H1 (cell line): ENCODE measurements at regions not wholly inside any gene's neighbourhood (a gene's known extent, or its start where the extent isn't known, plus 50 kb on each side); places are given as distances from the start of the nearest gene placed in this dataset.

ENCODE experiments used
- CTCF ChIA-PET: fragments of 300-600 bp; sonication (Branson Sonifier 250); formaldehyde crosslinking; loops from one replicate; lab custom pipeline; 2021; ENCODE audit not compliant: partially characterized antibody; lab: Charles Lee
- POLR2A ChIA-PET: fragments of 300-600 bp; sonication (Branson Sonifier 250); formaldehyde crosslinking; loops from one replicate; lab custom pipeline; 2021; ENCODE audit warnings: inconsistent platforms; ENCODE audit not compliant: partially characterized antibody; lab: Charles Lee
- DNase-seq, 2 experiments: peaks; one replicate each; pipeline versions ENCODE4 v3.0.0 to v3.0.0-alpha.2; 2010 to 2022; ENCODE audit warnings: low spot score in 2 of 2, low read depth in 1 of 2, mixed read lengths in 1 of 2
- FAIRE-seq: peaks from 2 replicates; lab custom pipeline; 2011; peaks lifted over from hg19 to GRCh38; lab: Jason Lieb, UNC
- H2AFZ ChIP-seq: 2 replicates; pipeline ENCODE4 v1.8.1; 2012; ENCODE audit warnings: low read length, inconsistent platforms
- H2AK5ac ChIP-seq: 2 replicates; pipeline ENCODE4 v1.6.1; 2013; ENCODE audit warnings: low read depth, low read length
- H2BK120ac ChIP-seq: replicated peaks from 2 replicates; pipeline ENCODE3; 2013; ENCODE audit warnings: low read depth, low read length, inconsistent platforms
- H2BK12ac ChIP-seq: 2 replicates; pipeline ENCODE4 v1.6.1; 2013; ENCODE audit warnings: low read depth, low read length
- H2BK15ac ChIP-seq: 2 replicates; pipeline ENCODE4 v1.6.1; 2013; ENCODE audit warnings: low read length
- H2BK20ac ChIP-seq: 2 replicates; pipeline ENCODE4 v1.6.1; 2013; ENCODE audit warnings: low read length
- H2BK5ac ChIP-seq: 2 replicates; pipeline ENCODE4 v1.6.1; 2013; ENCODE audit warnings: low read depth, low read length
- H3K14ac ChIP-seq: 2 replicates; pipeline ENCODE4 v1.6.1; 2013; ENCODE audit warnings: inconsistent platforms; ENCODE audit not compliant: insufficient read length
- H3K18ac ChIP-seq: 2 replicates; pipeline ENCODE4 v1.6.1; 2013; ENCODE audit warnings: low read length; ENCODE audit errors: extremely low read depth
- H3K23ac ChIP-seq: 2 replicates; pipeline ENCODE4 v1.6.1; 2013; ENCODE audit warnings: inconsistent platforms; ENCODE audit not compliant: insufficient read length
- H3K23me2 ChIP-seq: 2 replicates; pipeline ENCODE4 v1.6.1; 2013; ENCODE audit warnings: low read depth, low read length
- H3K27ac ChIP-seq: 2 replicates; pipeline ENCODE4 v1.6.1; 2011; ENCODE audit warnings: low read depth, low read length, inconsistent platforms
- H3K27me3 ChIP-seq, 4 experiments: replicated peaks in 1 of 4; 1 replicate in 1 of 4; 2 replicates in 3 of 4; pipeline versions ENCODE4 v1.6.1 to v1.8.1; 2011 to 2013; ENCODE audit warnings: low read length in 3 of 4, mild to moderate bottlenecking in 3 of 4, inconsistent platforms in 2 of 4, mixed read lengths in 2 of 4, moderate library complexity in 1 of 4; ENCODE audit not compliant: control insufficient read depth in 3 of 4, insufficient read depth in 3 of 4; ENCODE audit errors: extremely low read depth in 1 of 4
- H3K36me3 ChIP-seq, 4 experiments: 2 replicates each; pipeline versions ENCODE4 v1.6.1 to v1.8.1; 2011 to 2013; ENCODE audit warnings: mild to moderate bottlenecking in 4 of 4, low read length in 3 of 4, moderate library complexity in 2 of 4, control low read depth in 1 of 4, inconsistent platforms in 1 of 4; ENCODE audit not compliant: insufficient read depth in 4 of 4, control insufficient read depth in 2 of 4
- H3K4ac ChIP-seq: replicated peaks from 2 replicates; pipeline ENCODE3; 2013; ENCODE audit warnings: low read length, low read depth, mixed read lengths, inconsistent platforms; ENCODE audit not compliant: insufficient read length
- H3K4me1 ChIP-seq, 4 experiments: replicated peaks in 1 of 4; 1 replicate in 1 of 4; 2 replicates in 3 of 4; pipeline versions ENCODE4 v1.6.1 to v1.8.1; 2011 to 2013; ENCODE audit warnings: low read length in 3 of 4, inconsistent platforms in 2 of 4, mixed read lengths in 1 of 4; ENCODE audit not compliant: insufficient read depth in 4 of 4, control insufficient read depth in 3 of 4
- H3K4me2 ChIP-seq, 2 experiments: 2 replicates each; pipeline versions ENCODE4 v1.6.1 to v1.8.1; 2011 to 2013; ENCODE audit warnings: low read depth in 2 of 2, low read length in 2 of 2, control low read depth in 1 of 2, inconsistent platforms in 1 of 2, mild to moderate bottlenecking in 1 of 2; ENCODE audit not compliant: insufficient read depth in 1 of 2
- H3K4me3 ChIP-seq, 4 experiments: fragments of 200-600, 300-600 bp in 1 of 4; sonication (generic), shearing (Covaris generic), sonication (Bioruptor Twin) in 1 of 4; 2 replicates each; pipeline versions ENCODE4 v1.5.1 to v1.8.1; 2011 to 2016; ENCODE audit warnings: low read length in 4 of 4, low read depth in 3 of 4, control low read depth in 2 of 4, inconsistent platforms in 2 of 4, mild to moderate bottlenecking in 2 of 4, mixed read lengths in 1 of 4, moderate library complexity in 1 of 4; ENCODE audit not compliant: insufficient read depth in 2 of 4; ENCODE audit errors: extremely low read depth in 1 of 4
- H3K56ac ChIP-seq: replicated peaks from 2 replicates; pipeline ENCODE3; 2013; ENCODE audit warnings: low read depth, mild to moderate bottlenecking, mixed read lengths, low read length, inconsistent platforms; ENCODE audit not compliant: insufficient read length
- H3K79me1 ChIP-seq: 2 replicates; pipeline ENCODE4 v1.6.1; 2013; ENCODE audit warnings: low read depth, low read length, control low read depth
- H3K79me2 ChIP-seq, 2 experiments: 2 replicates each; pipeline versions ENCODE4 v1.6.1 to v1.8.1; 2012 to 2013; ENCODE audit warnings: low read length in 2 of 2, mild to moderate bottlenecking in 2 of 2, inconsistent platforms in 1 of 2; ENCODE audit not compliant: insufficient read depth in 2 of 2, control insufficient read depth in 1 of 2
- H3K9ac ChIP-seq, 4 experiments: replicated peaks in 1 of 4; 1 replicate in 1 of 4; 2 replicates in 3 of 4; pipeline versions ENCODE4 v1.6.1 to v1.8.1; 2011 to 2013; ENCODE audit warnings: low read depth in 3 of 4, low read length in 3 of 4, control low read depth in 2 of 4, mild to moderate bottlenecking in 2 of 4, moderate library complexity in 2 of 4, inconsistent platforms in 1 of 4; ENCODE audit errors: extremely low read depth in 1 of 4
- H3K9me3 ChIP-seq, 2 experiments: 2 replicates each; pipeline versions ENCODE4 v1.6.1 to v1.8.1; 2012 to 2013; ENCODE audit warnings: mild to moderate bottlenecking in 2 of 2, moderate library complexity in 2 of 2, control low read depth in 1 of 2, inconsistent platforms in 1 of 2, low read depth in 1 of 2, low read length in 1 of 2, mixed read lengths in 1 of 2; ENCODE audit not compliant: insufficient read depth in 2 of 2
- H4K20me1 ChIP-seq, 2 experiments: replicated peaks in 1 of 2; 2 replicates each; pipeline versions ENCODE3 to v1.8.1; 2011 to 2013; ENCODE audit warnings: inconsistent platforms in 2 of 2, low read length in 2 of 2, mild to moderate bottlenecking in 1 of 2; ENCODE audit not compliant: insufficient read depth in 2 of 2, control insufficient read depth in 1 of 2
- H4K5ac ChIP-seq: 2 replicates; pipeline ENCODE4 v1.6.1; 2013; ENCODE audit warnings: low read length, low read depth, mixed read lengths, inconsistent platforms; ENCODE audit not compliant: insufficient read length
- H4K8ac ChIP-seq: 2 replicates; pipeline ENCODE4 v1.8.0; 2013; ENCODE audit warnings: mild to moderate bottlenecking, moderate library complexity, low read length, inconsistent platforms; ENCODE audit not compliant: insufficient read depth; ENCODE audit errors: extremely low read depth
- H4K91ac ChIP-seq: replicated peaks from 2 replicates; pipeline ENCODE3; 2013; ENCODE audit warnings: low read length, mixed read lengths, inconsistent platforms; ENCODE audit not compliant: insufficient read length
- BRCA1 ChIP-seq: IDR thresholded peaks from 2 replicates; pipeline ENCODE4 v1.6.1; 2012; ENCODE audit warnings: low read depth, low read length, improper control_type of control experiment
- E2F6 ChIP-seq: IDR thresholded peaks from 2 replicates; pipeline ENCODE4 v1.6.1; 2012; ENCODE audit warnings: inconsistent platforms
- GTF2F1 ChIP-seq: IDR thresholded peaks from 2 replicates; pipeline ENCODE4 v1.6.1; 2012; ENCODE audit warnings: low read depth, low read length, improper control_type of control experiment, borderline replicate concordance
- NRF1 ChIP-seq: IDR thresholded peaks from 2 replicates; pipeline ENCODE4 v1.6.1; 2011; ENCODE audit warnings: mild to moderate bottlenecking, low read depth, low read length, improper control_type of control experiment
- SRF ChIP-seq: IDR thresholded peaks from 2 replicates; pipeline ENCODE4 v1.6.1; 2011; ENCODE audit warnings: mild to moderate bottlenecking, low read depth, low read length, moderate library complexity
- SUZ12 ChIP-seq: fragments of 200-600 bp; sonication (generic); IDR thresholded peaks from 2 replicates; pipeline ENCODE4 v1.6.1; 2012; ENCODE audit warnings: mild to moderate bottlenecking, inconsistent platforms, low read length, moderate library complexity, mixed read lengths
- TCF12 ChIP-seq: IDR thresholded peaks from 2 replicates; pipeline ENCODE4 v1.6.1; 2011; ENCODE audit warnings: low read depth, mild to moderate bottlenecking, low read length

GRCh38 chr9:23526806-23527205, 299.2 kb downstream of the ELAVL2 start:
- Histone ChIP-seq H2AFZ (no peak overlapping the region), H3K56ac (no peak overlapping the region), H3K9ac (no peak overlapping the region), H2AK5ac (no peak overlapping the region), H3K36me3 (no peaks in the 10 kb centered on the region; a peak in 1 of 8 replicates), H4K5ac (no peak overlapping the region), H2BK20ac (no peak overlapping the region), H3K79me1 (no peaks in the 10 kb centered on the region), H3K4me3 (no peak overlapping the region), H3K14ac (no peak overlapping the region), H3K23me2 (no peaks in the 10 kb centered on the region), H3K4me2 (no peak overlapping the region), H3K79me2 (no peaks in the 10 kb centered on the region), H4K8ac (no peak overlapping the region), H3K4me1 (no peaks in the 10 kb centered on the region), H2BK12ac (no peak overlapping the region), H3K27me3 (no peaks in the 10 kb centered on the region), H3K27ac (no peak overlapping the region), H2BK120ac (no peak overlapping the region), H2BK15ac (no peak overlapping the region), H3K23ac (no peak overlapping the region), H4K91ac (no peak overlapping the region), H4K20me1 (no peaks in the 10 kb centered on the region), H3K4ac (no peak overlapping the region), H2BK5ac (no peak overlapping the region), H3K18ac (no peak overlapping the region), H3K9me3 (no peaks in the 10 kb centered on the region)
- POLR2A ChIA-PET, result no interaction called here
- no peak for DNase-seq
- no peak for FAIRE-seq
- CTCF ChIA-PET, result interaction anchor here (2.1 kb wide), 1 partner anchor 9 kb away, joined by 6 read pairs; no protein-coding TSS in a partner anchor
- TF ChIP-seq GTF2F1 (no peak), SUZ12 (no peak), SRF (no peak), TCF12 (no peak), NRF1 (no peak), BRCA1 (no peak), E2F6 (no peak)
